GM23248 (cell line): ENCODE measurements at regions not wholly inside any gene's neighbourhood (a gene's known extent, or its start where the extent isn't known, plus 50 kb on each side); places are given as distances from the start of the nearest gene placed in this dataset.
"Not testable (repeated sequence)": the region's sequence is repeated elsewhere in the genome, so short reads cannot be mapped to it uniquely, and the experiment has no call there.

ENCODE experiments used
- DNase-seq: peaks from one replicate; pipeline ENCODE4 v3.0.0-alpha.2; 2015
- H2AFZ ChIP-seq: fragments of 200-600 bp; sonication (generic); 2 replicates; pipeline ENCODE4 v1.6.1; 2016; ENCODE audit warnings: antibody characterized with exemption
- H3F3A ChIP-seq: fragments of 200-600 bp; sonication (generic); 2 replicates; pipeline ENCODE4 v1.6.1; 2016; ENCODE audit warnings: mild to moderate bottlenecking, antibody characterized with exemption, mixed run types; ENCODE audit not compliant: insufficient read depth
- H3K27ac ChIP-seq: fragments of 200-600 bp; sonication (generic); 2 replicates; pipeline ENCODE4 v1.5.1; 2016; ENCODE audit warnings: mild to moderate bottlenecking
- H3K27me3 ChIP-seq: fragments of 200-600 bp; sonication (generic); replicated peaks from 2 replicates; pipeline ENCODE4 v1.6.1; 2016; ENCODE audit warnings: mild to moderate bottlenecking; ENCODE audit not compliant: insufficient read depth
- H3K36me3 ChIP-seq: fragments of 200-600 bp; sonication (generic); 2 replicates; pipeline ENCODE4 v1.6.1; 2016; ENCODE audit warnings: low read depth, mild to moderate bottlenecking
- H3K4me1 ChIP-seq: fragments of 200-600 bp; sonication (generic); 2 replicates; pipeline ENCODE4 v1.6.1; 2016; ENCODE audit warnings: mild to moderate bottlenecking; ENCODE audit not compliant: insufficient read depth
- H3K4me2 ChIP-seq: fragments of 200-600 bp; sonication (generic); one replicate; pipeline ENCODE4 v1.6.1; 2016; ENCODE audit warnings: mild to moderate bottlenecking; ENCODE audit not compliant: unreplicated experiment
- H3K4me3 ChIP-seq: fragments of 200-600 bp; sonication (generic); 2 replicates; pipeline ENCODE4 v1.5.1; 2016; ENCODE audit warnings: mild to moderate bottlenecking
- H3K79me2 ChIP-seq: fragments of 200-600 bp; sonication (generic); 2 replicates; pipeline ENCODE4 v1.6.1; 2016; ENCODE audit warnings: mild to moderate bottlenecking; ENCODE audit not compliant: insufficient read depth
- H3K9ac ChIP-seq: fragments of 200-600 bp; sonication (generic); 2 replicates; pipeline ENCODE4 v1.6.1; 2016; ENCODE audit warnings: mild to moderate bottlenecking
- H3K9me2 ChIP-seq: fragments of 200-600 bp; sonication (generic); 2 replicates; pipeline ENCODE4 v1.6.1; 2016; ENCODE audit warnings: mixed run types, mild to moderate bottlenecking, moderate library complexity; ENCODE audit not compliant: insufficient read depth
- H3K9me3 ChIP-seq: fragments of 200-600 bp; sonication (generic); one replicate; pipeline ENCODE4 v1.6.1; 2017; ENCODE audit warnings: low read depth
- H4K20me1 ChIP-seq: fragments of 200-600 bp; sonication (generic); 2 replicates; pipeline ENCODE4 v1.6.0; 2016; ENCODE audit not compliant: insufficient read depth
- EZH2 ChIP-seq: fragments of 200-600 bp; sonication (generic); IDR thresholded peaks from 2 replicates; pipeline ENCODE4 v1.6.1; 2018; ENCODE audit warnings: antibody characterized with exemption, mild to moderate bottlenecking; ENCODE audit not compliant: insufficient read depth, poor library complexity, severe bottlenecking
- EZH2phosphoT487 ChIP-seq: fragments of 200-600 bp; sonication (generic); IDR thresholded peaks from 2 replicates; pipeline ENCODE4 v1.6.1; 2018; ENCODE audit warnings: antibody characterized with exemption, moderate library complexity, mild to moderate bottlenecking, low read depth; ENCODE audit not compliant: insufficient read depth
- WGBS, 2 experiments: methylation state at CpG; one replicate each; pipeline ENCODE4 v1.1.6; 2015 to 2017; ENCODE audit warnings: low lambda C conversion rate in 2 of 2, low coverage in 1 of 2; ENCODE audit errors: missing lambda C conversion rate in 2 of 2; 5-methylcytosine and 5-hydroxymethylcytosine counted together
- in situ Hi-C: fragments of 300-500 bp; cut with MboI; formaldehyde crosslinking; loops from 2 replicates; pipeline ENCODE4 v1.15.0; 2020

DNA sequence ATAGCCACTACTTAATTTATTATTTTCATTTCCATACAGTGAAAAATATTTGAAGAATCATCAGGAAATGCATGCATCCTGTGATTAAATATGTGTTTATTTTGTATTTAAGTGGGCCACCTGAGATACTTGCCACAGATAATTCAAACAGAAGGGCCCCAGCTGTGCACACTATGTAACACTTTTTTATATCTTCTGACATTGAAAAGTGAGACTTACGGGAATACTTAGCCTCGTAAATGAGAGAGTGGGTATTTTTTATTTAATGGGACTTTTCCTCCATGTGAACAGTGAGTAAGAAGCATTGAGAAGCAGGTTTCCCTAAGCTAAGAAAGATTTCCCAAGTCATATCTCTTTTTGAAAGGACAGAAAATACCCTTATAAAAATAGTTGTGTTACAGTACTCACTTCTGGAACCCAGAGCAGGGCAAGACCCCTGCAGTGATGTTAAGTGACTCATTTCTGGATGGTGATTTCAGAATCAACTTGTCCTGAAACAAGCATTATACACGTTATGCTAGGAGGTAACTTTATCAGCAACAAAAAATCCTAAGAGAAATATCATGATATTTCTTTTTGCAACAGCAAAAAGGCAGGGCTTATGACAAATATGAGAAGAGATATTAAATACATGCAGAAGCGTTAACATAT, 478.1 kb upstream of the CHORDC1 start:
- TF ChIP-seq EZH2 (no peak), EZH2phosphoT487 (no peak)
- 10 to 17% methylated on average over 4 of the region's 4 CpGs for WGBS, 2 experiments
- in situ Hi-C loops = no loop called here
- H3K27me3 ChIP-seq = no peaks in the 10 kb centered on the region
- H3K9me2 ChIP-seq = no peaks in the 10 kb centered on the region
- H3K4me2 ChIP-seq = no peak overlapping the region
- no peak overlapping the region for H3K9ac ChIP-seq
- no peak overlapping the region for H3K4me3 ChIP-seq
- no peaks in the 10 kb centered on the region for H4K20me1 ChIP-seq
- no peaks in the 10 kb centered on the region for H3K36me3 ChIP-seq
- no peak overlapping the region for H3K27ac ChIP-seq
- no peak overlapping the region for H2AFZ ChIP-seq
- no peaks in the 10 kb centered on the region for H3K9me3 ChIP-seq
- H3K4me1 ChIP-seq = no peaks in the 10 kb centered on the region
- no peak for DNase-seq
- no peaks in the 10 kb centered on the region for H3F3A ChIP-seq
- no peaks in the 10 kb centered on the region for H3K79me2 ChIP-seq

DNA sequence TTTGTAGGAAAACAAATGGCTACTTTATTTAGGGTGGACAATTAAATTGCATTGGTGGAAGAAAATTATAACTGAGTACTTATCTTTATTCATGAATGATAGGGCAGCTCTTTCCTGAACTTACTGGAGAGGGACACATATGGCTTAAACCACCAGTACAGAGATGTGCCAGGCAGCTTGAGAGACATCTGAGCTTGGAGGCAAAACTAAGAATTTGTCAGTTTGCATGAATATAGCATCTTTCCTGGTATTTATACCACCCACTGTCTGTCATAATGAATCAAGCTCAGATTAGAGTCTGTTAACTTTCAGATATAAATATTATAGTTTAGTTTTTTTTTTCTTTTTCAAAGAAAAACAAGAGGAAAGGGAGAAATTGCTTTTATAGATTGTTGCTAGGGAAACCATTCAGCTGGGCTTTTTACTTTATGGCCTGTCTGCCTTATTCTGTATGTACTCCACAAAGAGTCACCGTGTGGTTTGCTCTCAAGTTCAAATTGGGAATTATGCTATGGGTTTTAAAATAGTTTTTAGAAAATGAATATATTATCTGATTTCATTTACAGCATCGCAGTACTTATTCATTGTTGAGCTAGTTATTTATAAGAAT, 477.0 kb upstream of the CHORDC1 start:
- Histone ChIP-seq H3K79me2 (no peaks in the 10 kb centered on the region), H3F3A (no peaks in the 10 kb centered on the region), H2AFZ (no peak overlapping the region), H3K27me3 (no peaks in the 10 kb centered on the region), H3K9me2 (no peaks in the 10 kb centered on the region), H3K4me3 (no peak overlapping the region), H3K36me3 (no peaks in the 10 kb centered on the region), H3K9me3 (no peaks in the 10 kb centered on the region), H4K20me1 (no peaks in the 10 kb centered on the region), H3K9ac (no peak overlapping the region), H3K4me2 (no peak overlapping the region), H3K27ac (no peak overlapping the region), H3K4me1 (no peaks in the 10 kb centered on the region)
- no peak for DNase-seq
- no peak for TF ChIP-seq EZH2
- no peak for TF ChIP-seq EZH2phosphoT487
- 11 to 13% methylated on average over 2 of the region's 2 CpGs for WGBS, 2 experiments
- in situ Hi-C loops = no loop called here

DNA sequence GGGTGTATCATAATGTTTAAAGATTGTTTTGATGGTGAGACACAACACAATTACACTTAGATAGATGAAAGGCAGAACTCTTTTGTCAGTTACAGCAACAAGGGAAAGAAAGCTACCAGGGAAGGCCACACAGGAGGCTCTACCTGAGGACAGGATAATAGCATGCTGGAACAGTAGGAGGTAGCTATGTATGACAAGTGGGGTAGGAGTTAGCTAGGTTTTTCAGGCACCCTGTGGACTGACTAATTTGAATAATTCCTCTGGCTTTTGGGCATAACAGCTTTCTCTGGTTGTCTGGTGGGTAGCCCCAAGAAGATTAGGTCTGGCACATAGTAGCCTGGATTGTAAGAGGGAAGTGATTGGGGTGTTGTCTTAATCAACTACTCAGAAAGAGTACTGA, 475.4 kb upstream of the CHORDC1 start:
- H3K9ac ChIP-seq = no peak overlapping the region
- H3K4me1 ChIP-seq = no peaks in the 10 kb centered on the region
- in situ Hi-C loops = no loop called here
- no peak overlapping the region for H2AFZ ChIP-seq
- no peak overlapping the region for H3K4me2 ChIP-seq
- TF ChIP-seq EZH2 (no peak), EZH2phosphoT487 (no peak)
- no peaks in the 10 kb centered on the region for H3K79me2 ChIP-seq
- H3K9me3 ChIP-seq = no peaks in the 10 kb centered on the region
- no peak for DNase-seq
- H3K27ac ChIP-seq = no peak overlapping the region
- H4K20me1 ChIP-seq = no peaks in the 10 kb centered on the region
- no peaks in the 10 kb centered on the region for H3K9me2 ChIP-seq
- H3K36me3 ChIP-seq = no peaks in the 10 kb centered on the region
- H3K4me3 ChIP-seq = no peak overlapping the region
- no peaks in the 10 kb centered on the region for H3K27me3 ChIP-seq
- H3F3A ChIP-seq = no peaks in the 10 kb centered on the region

DNA sequence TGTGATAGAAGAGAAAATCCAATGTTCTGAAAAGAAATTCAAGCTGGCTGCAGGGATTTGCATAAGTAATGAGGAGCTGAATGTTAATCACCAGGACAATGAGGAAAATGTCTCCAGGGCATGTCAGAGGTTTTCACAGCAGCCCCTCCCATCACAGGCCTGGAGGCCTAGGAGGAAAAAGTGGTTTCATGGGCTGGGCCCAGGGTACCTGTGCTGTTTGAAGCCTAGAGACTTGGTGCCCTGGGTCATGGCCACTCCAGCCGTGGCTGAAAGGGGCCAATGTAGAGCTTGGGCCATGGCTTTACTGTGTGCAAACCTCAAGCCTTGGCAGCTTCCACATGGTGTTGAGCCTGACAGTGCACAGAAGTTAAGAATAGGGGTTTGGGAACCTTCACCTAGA, 452.6 kb upstream of the CHORDC1 start:
- 0 to 13% methylated on average over 1 of the region's 1 CpG for WGBS, 2 experiments
- H3K27ac ChIP-seq, H4K20me1 ChIP-seq, H3K9ac ChIP-seq, H3K9me3 ChIP-seq, H3K4me1 ChIP-seq, H3K4me3 ChIP-seq, H3K4me2 ChIP-seq, H3K27me3 ChIP-seq, H2AFZ ChIP-seq, in situ Hi-C loops, H3F3A ChIP-seq, H3K79me2 ChIP-seq, DNase-seq, H3K36me3 ChIP-seq, H3K9me2 ChIP-seq: not testable (repeated sequence)

GRCh38 chr11:90669094-90669493, 446.2 kb upstream of the CHORDC1 start:
- Histone ChIP-seq H3K9ac (no peak overlapping the region), H4K20me1 (no peaks in the 10 kb centered on the region), H3K9me2 (no peaks in the 10 kb centered on the region), H3K4me2 (no peak overlapping the region), H3K9me3 (no peaks in the 10 kb centered on the region), H2AFZ (no peak overlapping the region), H3K4me1 (no peaks in the 10 kb centered on the region), H3K36me3 (no peaks in the 10 kb centered on the region), H3K27me3 (no peaks in the 10 kb centered on the region), H3K4me3 (no peak overlapping the region), H3F3A (no peaks in the 10 kb centered on the region), H3K27ac (no peak overlapping the region), H3K79me2 (no peaks in the 10 kb centered on the region)
- no peak for DNase-seq
- in situ Hi-C loops = no loop called here
- WGBS, 2 experiments = 31 to 40% methylated on average over 2 of the region's 2 CpGs
- no peak for TF ChIP-seq EZH2phosphoT487
- no peak for TF ChIP-seq EZH2
